ENCODE measurements at regions not wholly inside any gene's neighbourhood (a gene's known extent, or its start where the extent isn't known, plus 50 kb on each side); places are given as distances from the start of the nearest gene placed in this dataset.

DNA sequence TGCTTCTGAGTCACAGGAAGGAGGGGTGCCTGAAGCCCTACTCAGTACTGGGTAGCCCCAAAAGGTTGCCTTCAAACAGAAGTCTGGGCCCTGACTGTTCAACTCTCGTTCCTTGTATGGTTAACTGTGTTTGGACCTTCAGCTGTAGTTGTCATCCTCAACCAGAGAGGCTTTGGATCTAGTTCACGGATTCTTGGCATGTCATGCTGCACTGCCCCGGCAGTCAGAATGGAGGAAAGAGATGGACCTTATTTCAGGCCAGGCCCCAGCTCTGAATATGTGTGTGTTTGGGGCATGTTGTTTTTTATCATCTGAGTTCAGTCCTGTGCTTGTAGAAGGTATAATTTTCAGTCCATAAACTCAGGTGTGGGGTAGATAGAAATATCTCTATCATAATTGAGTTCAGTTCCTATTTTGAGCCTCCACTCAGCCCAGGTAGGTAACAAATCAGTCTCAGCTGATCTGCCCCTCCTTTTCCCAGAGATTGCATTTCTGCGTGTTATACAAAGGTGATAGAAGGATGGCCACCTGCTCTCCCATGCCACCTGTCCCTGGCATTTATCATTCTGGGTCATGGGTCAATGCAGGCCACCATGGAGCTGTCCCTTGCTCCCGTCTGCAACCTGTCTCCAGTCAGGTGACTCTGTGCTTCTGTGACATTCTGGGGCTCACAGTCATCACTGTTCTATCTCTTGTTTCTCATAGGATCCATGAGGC is 127.5 kb upstream of the CPEB4 start:
- TF ChIP-seq XRCC4 (IDR thresholded peaks at IDR 0.05; ENCODE audit: extremely low read depth, insufficient read depth, insufficient read length) (no peak), ZNF57 (CRISPR knock-in tag; IDR thresholded peaks at IDR 0.05) (no peak), EHMT2 (IDR thresholded peaks at IDR 0.05) (no peak), MEF2A (IDR thresholded peaks at IDR 0.05; ENCODE audit: control insufficient read depth, low read depth, low read length) (no peak), ZNF77 (CRISPR knock-in tag; IDR thresholded peaks at IDR 0.05) (no peak), ZC3H8 (IDR thresholded peaks at IDR 0.05) (no peak), BRCA1 (IDR thresholded peaks at IDR 0.05) (no peak), BRCA1 (CRISPR knock-in tag; IDR thresholded peaks at IDR 0.05) (no peak), HNRNPH1 (optimal IDR thresholded peaks at IDR 0.05; ENCODE audit: low read depth, low read length) (no peak)
- TF ChIP-seq, protein P1, sequence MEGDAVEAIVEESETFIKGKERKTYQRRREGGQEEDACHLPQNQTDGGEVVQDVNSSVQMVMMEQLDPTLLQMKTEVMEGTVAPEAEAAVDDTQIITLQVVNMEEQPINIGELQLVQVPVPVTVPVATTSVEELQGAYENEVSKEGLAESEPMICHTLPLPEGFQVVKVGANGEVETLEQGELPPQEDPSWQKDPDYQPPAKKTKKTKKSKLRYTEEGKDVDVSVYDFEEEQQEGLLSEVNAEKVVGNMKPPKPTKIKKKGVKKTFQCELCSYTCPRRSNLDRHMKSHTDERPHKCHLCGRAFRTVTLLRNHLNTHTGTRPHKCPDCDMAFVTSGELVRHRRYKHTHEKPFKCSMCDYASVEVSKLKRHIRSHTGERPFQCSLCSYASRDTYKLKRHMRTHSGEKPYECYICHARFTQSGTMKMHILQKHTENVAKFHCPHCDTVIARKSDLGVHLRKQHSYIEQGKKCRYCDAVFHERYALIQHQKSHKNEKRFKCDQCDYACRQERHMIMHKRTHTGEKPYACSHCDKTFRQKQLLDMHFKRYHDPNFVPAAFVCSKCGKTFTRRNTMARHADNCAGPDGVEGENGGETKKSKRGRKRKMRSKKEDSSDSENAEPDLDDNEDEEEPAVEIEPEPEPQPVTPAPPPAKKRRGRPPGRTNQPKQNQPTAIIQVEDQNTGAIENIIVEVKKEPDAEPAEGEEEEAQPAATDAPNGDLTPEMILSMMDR (IDR thresholded peaks at IDR 0.05 in 2 of 3, conservative IDR thresholded peaks at IDR 0.05 in 1 of 3; ENCODE audit: insufficient read depth in 2 of 3, low read depth in 1 of 3, low read length in 3 of 3) = no peak
- TF ChIP-seq, protein P2, sequence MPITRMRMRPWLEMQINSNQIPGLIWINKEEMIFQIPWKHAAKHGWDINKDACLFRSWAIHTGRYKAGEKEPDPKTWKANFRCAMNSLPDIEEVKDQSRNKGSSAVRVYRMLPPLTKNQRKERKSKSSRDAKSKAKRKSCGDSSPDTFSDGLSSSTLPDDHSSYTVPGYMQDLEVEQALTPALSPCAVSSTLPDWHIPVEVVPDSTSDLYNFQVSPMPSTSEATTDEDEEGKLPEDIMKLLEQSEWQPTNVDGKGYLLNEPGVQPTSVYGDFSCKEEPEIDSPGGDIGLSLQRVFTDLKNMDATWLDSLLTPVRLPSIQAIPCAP (CRISPR knock-in tag; IDR thresholded peaks at IDR 0.05; ENCODE audit: borderline replicate concordance) = no peak
- TF ChIP-seq, protein P3, sequence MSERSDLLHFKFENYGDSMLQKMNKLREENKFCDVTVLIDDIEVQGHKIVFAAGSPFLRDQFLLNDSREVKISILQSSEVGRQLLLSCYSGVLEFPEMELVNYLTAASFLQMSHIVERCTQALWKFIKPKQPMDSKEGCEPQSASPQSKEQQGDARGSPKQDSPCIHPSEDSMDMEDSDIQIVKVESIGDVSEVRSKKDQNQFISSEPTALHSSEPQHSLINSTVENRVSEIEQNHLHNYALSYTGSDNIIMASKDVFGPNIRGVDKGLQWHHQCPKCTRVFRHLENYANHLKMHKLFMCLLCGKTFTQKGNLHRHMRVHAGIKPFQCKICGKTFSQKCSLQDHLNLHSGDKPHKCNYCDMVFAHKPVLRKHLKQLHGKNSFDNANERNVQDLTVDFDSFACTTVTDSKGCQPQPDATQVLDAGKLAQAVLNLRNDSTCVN (CRISPR knock-in tag; IDR thresholded peaks at IDR 0.05) = no peak

All from K562 (cell line).